ENCODE measurements at regions not wholly inside any gene's neighbourhood (a gene's known extent, or its start where the extent isn't known, plus 50 kb on each side); places are given as distances from the start of the nearest gene placed in this dataset.

- TF ChIP-seq CTCF (IDR thresholded peaks at IDR 0.05 in 2 of 3, conservative IDR thresholded peaks at IDR 0.05 in 1 of 3; ENCODE audit: insufficient read depth in 2 of 3, low read depth in 1 of 3, low read length in 3 of 3) (no peak), NFRKB (IDR thresholded peaks at IDR 0.05; ENCODE audit: low read depth) (no peak), RCOR1 (IDR thresholded peaks at IDR 0.05; ENCODE audit: borderline replicate concordance in 1 of 2, low read depth in 2 of 2, low read length in 2 of 2) (no peak), MNT (conservative IDR thresholded peaks at IDR 0.05) (no peak), CUX1 (CRISPR knock-in tag; IDR thresholded peaks at IDR 0.05) (no peak), NR2C2 (CRISPR knock-in tag; IDR thresholded peaks at IDR 0.05) (no peak), NR2C2 (tag; IDR thresholded peaks at IDR 0.05) (no peak)
Measured at GRCh38 chr2:198417836-198418235, 613.4 kb downstream of the PLCL1 start.
